GM10266 (cell line): ENCODE measurements at regions not wholly inside any gene's neighbourhood (a gene's known extent, or its start where the extent isn't known, plus 50 kb on each side); places are given as distances from the start of the nearest gene placed in this dataset.

ENCODE experiments used
- DNase-seq: peaks from one replicate; pipeline ENCODE4 v3.0.0; 2012; ENCODE audit errors: extremely low spot score
- CTCF ChIP-seq: IDR thresholded peaks from 2 replicates; pipeline ENCODE4 v1.5.1; 2012; ENCODE audit warnings: mild to moderate bottlenecking, low read depth; ENCODE audit not compliant: control insufficient read depth, insufficient read depth; ENCODE audit errors: missing control alignments

DNA sequence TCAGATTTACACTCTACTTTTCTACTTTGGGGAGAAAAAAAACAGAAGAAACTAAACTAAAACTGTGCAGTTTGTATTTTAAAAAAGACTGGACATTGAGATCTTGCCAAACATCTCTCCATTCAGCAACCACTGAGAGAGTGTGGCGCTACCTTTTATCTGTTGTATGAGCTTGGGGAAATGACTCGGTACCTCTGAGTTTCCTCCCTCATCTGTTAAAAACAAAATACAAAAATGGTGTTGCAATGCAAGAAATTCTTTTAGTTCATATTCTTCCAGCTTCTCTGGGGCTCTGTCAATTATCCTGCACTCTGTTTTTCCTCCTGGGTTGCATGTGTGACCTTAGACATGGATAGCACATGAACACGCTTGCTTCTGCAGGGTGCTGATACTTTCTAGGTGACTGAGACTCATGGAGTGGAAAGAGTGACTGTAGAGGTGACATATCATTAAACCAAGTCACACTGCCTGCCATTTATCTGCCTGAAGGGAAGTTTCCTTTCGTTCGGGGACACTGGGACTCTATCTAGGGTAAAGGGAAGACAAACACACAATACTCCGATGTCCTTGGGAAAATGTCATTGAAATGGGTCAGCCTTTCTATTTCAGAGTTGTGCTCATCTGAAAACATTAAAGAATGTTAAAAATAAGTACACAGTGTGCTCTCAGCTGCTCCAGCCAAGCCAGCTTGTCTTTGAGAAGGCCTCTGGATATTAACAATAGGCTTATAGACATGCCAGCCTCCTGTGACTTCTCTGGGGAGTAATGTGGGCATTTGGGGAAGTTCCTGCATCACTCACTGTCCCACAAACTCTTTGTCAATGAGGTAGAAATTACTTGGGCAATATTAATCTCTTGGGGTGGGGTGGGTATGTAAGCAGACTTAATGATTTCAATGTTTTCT, 91.4 kb downstream of the TRIB2 start:
- TF ChIP-seq CTCF = no peak
- no peak for DNase-seq

DNA sequence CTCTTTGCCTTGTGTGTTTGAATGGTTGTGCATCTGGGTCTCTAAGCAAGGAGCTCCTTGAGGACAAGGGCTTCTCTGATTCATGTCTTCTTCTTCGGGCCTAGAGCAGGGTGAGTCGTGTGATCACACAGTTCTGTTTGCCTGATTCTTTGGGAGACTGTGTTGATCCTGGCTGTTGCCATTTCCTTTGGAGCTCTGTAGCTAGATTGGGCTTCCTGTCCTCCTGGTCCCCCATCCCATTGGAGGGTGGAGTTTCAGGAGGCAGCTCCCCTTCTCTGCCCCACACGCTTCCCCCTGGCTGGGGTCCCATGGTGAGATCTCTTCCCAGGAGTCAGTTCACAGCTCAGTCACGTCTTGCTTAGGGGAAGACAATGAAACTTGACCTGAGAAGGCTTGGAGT, 92.8 kb downstream of the TRIB2 start:
- DNase-seq = no peak
- no peak for TF ChIP-seq CTCF

DNA sequence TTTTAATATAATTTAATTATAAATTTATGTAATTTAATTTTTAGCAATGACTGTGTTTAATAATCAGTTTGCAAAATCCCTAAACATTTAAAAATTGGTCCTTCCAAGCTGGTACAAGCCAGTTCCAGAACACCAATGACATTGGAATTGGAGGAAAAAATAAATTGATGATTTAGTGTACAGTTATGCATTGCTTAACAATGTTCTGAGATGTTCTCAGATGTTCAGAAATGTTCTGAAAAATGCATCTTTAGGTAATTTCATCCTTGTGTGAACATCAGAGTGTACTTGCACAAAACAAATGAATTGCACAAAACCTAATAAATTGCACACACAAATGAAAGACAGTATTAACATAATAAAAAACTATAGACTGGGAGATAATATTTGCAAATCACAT, 95.2 kb downstream of the TRIB2 start:
- DNase-seq = no peak
- TF ChIP-seq CTCF = no peak

DNA sequence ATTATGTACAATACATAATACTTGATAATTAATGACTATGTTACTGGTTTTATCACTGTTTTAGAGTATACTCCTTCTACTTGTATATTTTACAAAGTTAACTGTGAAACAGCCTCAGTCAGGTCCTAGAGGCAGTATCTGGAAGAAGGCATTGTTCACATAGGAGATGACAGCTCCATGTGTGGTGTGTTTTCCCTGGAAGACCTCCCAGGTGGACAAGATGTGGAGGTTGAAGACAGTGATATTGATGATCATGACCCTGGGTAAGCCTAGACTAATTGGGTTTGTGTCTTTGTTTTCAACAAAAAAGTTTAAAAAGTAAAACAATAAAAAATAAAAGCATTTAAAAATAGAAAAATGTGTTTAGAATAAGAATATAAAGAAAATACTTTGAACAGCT, 96.4 kb downstream of the TRIB2 start:
- no peak for TF ChIP-seq CTCF
- no peak for DNase-seq

GRCh38 chr2:12816379-12817306, 99.9 kb downstream of the TRIB2 start:
- DNase-seq = no peak
- no peak for TF ChIP-seq CTCF

DNA sequence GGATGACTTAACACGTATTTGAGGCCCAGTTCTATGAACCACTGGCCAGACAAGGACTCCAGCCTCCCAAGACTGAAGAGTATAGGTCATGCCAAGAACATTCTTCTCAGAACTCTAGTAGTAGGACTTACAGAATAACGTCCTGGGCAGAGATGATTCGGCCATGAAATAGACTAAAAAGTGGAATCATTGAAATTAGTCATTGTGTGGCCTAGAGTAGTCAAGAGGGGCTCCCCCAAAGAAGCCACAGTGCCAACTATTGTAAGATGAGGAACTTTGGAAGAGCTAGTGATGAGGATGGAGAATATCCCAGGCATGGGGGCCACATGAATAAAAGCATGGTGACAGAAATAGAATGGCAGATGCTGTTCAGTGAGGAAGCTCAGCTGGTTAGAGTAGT, 101.1 kb downstream of the TRIB2 start:
- no peak for TF ChIP-seq CTCF
- DNase-seq = no peak
